Gastroesophageal sphincter (tissue), 4 donors: ENCODE measurements at regions not wholly inside any gene's neighbourhood (a gene's known extent, or its start where the extent isn't known, plus 50 kb on each side); places are given as distances from the start of the nearest gene placed in this dataset.

Experiments
- ATAC-seq: fragments of 150-250 bp; one replicate; pipeline ENCODE4 v1.9.1; 2016; ENCODE audit warnings: mild to moderate bottlenecking, moderate library complexity
- H3K27ac ChIP-seq, 4 donors: fragments of 200-600 bp; sonication (generic) in 3 of 4; 1 replicate in 3 of 4; 2 replicates in 1 of 4; pipeline ENCODE4 v1.5.1; 2016 to 2019
- H3K27me3 ChIP-seq: fragments of 200-600 bp; sonication (generic); one replicate; pipeline ENCODE4 v1.5.1; 2019
- H3K36me3 ChIP-seq, 2 donors: fragments of 200-600 bp; sonication (generic); one replicate each; pipeline ENCODE4 v1.5.1; 2019; ENCODE audit warnings: control low read depth in 1 of 2
- H3K4me1 ChIP-seq, 3 donors: fragments of 200-600 bp; sonication (generic); 1 replicate in 2 of 3; 2 replicates in 1 of 3; pipeline ENCODE4 v1.5.1; 2016 to 2019; ENCODE audit warnings: control low read depth in 2 of 3
- H3K4me3 ChIP-seq, 2 donors: fragments of 200-600 bp; sonication (generic); one replicate each; pipeline ENCODE4 v1.5.1; 2019; ENCODE audit warnings: mild to moderate bottlenecking in 1 of 2, moderate library complexity in 1 of 2
- H3K9me3 ChIP-seq, 3 donors: fragments of 200-600 bp; sonication (generic); one replicate each; pipeline ENCODE4 v1.5.1; 2017 to 2019; ENCODE audit warnings: control low read depth in 2 of 3
- CTCF ChIP-seq, 4 experiments: fragments of 200-600 bp in 2 of 4; fragments of 450-650 bp in 2 of 4; sonication (generic) in 1 of 4; IDR thresholded peaks; one replicate each; pipeline ENCODE4 v1.5.1; 2017 to 2019; ENCODE audit warnings: antibody characterized with exemption in 4 of 4, mild to moderate bottlenecking in 2 of 4, moderate library complexity in 2 of 4
- EP300 ChIP-seq: sonication (generic); formaldehyde crosslinking; IDR thresholded peaks from one replicate; pipeline ENCODE4 v1.6.1; 2017; ENCODE audit warnings: antibody characterized with exemption, mild to moderate bottlenecking
- POLR2A ChIP-seq, 2 donors: fragments of 450-650 bp; IDR thresholded peaks; one replicate each; pipeline ENCODE4 v1.6.1; 2017; ENCODE audit warnings: antibody characterized with exemption in 2 of 2, mild to moderate bottlenecking in 2 of 2, moderate library complexity in 1 of 2
- POLR2AphosphoS5 ChIP-seq: sonication (generic); formaldehyde crosslinking; IDR thresholded peaks from one replicate; pipeline ENCODE4 v1.6.1; 2017; ENCODE audit warnings: antibody characterized with exemption
- WGBS, 2 donors: methylation state at CpG; one replicate each; pipeline ENCODE4 v1.1.5; 2018; ENCODE audit warnings: low coverage in 1 of 2; 5-methylcytosine and 5-hydroxymethylcytosine counted together

DNA sequence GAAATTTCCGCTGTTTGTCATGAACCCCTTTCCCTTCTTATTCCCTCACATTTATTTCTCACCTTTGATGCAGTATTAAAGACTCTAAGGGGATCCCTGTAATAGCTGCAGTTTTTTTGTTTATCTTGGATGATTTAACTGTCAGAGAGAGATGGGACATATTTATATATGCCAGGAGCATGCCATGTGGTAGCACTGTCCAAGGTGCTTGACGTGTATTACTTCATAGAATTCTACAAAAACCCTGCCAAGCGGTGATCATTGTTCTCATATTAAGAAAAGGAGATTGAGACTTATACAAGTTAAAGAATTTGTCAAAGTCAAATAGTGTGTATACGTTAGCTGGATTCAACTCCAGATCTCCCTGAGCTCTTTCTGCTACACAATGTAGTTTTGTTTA, 78.2 kb downstream of the SPRY1 start:
- Histone ChIP-seq H3K27me3 (no peaks in the 10 kb centered on the region), H3K4me1 (no peaks in the 10 kb centered on the region), H3K9me3 (no peaks in the 10 kb centered on the region), H3K4me3 (no peak overlapping the region), H3K36me3 (no peaks in the 10 kb centered on the region), H3K27ac (no peak overlapping the region)
- 78 to 88% methylated on average over 4 of the region's 4 CpGs for WGBS, 2 donors
- TF ChIP-seq CTCF (IDR thresholded peaks at IDR 0.05) (no peak), EP300 (no peak), POLR2AphosphoS5 (no peak), POLR2A (IDR thresholded peaks at IDR 0.05) (no peak)
- ATAC-seq = no peak

DNA sequence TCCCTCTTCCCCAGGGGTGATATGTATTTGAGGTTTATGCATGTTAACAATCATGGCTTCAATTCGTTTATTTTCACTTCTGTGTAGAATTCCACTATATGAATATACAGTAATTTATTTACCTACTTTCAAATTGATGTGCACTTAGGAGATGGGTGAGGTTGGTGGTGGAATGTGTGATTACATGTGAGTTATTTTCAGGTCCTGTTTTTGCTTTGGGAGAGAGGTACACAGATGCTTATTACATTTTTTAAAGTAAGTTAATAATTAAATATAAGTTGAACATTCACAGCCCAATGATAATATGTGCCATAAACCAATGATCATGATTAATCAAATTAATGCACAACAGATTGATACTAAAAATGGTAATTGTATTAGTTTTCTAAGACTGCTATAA, 79.5 kb downstream of the SPRY1 start:
- Histone ChIP-seq H3K27ac (no peak overlapping the region), H3K9me3 (no peaks in the 10 kb centered on the region), H3K36me3 (no peaks in the 10 kb centered on the region), H3K4me3 (no peak overlapping the region), H3K4me1 (no peaks in the 10 kb centered on the region), H3K27me3 (no peaks in the 10 kb centered on the region)
- ATAC-seq = no peak
- TF ChIP-seq EP300 (no peak), POLR2A (IDR thresholded peaks at IDR 0.05) (no peak), POLR2AphosphoS5 (no peak), CTCF (IDR thresholded peaks at IDR 0.05) (no peak)
- WGBS, 2 donors = 0 to 28% methylated on average over 1 of the region's 1 CpG

DNA sequence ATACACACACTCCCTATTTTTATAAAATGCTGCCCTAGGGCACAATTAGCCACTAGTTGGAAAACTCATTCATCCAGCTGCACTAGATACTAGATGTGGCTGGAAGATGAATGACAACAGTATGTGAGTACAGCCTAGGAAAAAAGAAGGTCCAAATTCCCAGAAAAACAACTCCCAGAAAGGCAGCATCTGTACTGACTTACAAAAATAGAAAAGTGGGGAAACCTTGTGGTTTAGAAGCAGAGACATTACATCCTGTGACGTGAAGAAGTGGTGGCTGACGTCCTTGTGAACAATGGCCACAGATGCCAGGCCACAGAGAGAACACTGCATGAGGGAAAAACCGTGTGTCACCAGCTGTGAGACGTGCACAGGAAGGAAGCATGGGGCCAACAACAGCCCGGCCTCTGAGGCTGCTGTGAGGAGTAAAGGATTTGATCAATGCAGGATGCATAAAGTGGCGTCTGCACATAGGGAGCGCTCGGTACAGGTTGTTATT, 81.2 kb downstream of the SPRY1 start:
- no peak for ATAC-seq
- no peaks in the 10 kb centered on the region for H3K4me1 ChIP-seq
- no peak overlapping the region for H3K27ac ChIP-seq
- H3K9me3 ChIP-seq = no peaks in the 10 kb centered on the region
- H3K4me3 ChIP-seq = no peak overlapping the region
- H3K27me3 ChIP-seq = no peaks in the 10 kb centered on the region
- H3K36me3 ChIP-seq = no peaks in the 10 kb centered on the region
- TF ChIP-seq EP300 = no peak
- TF ChIP-seq POLR2AphosphoS5 = no peak
- TF ChIP-seq CTCF (IDR thresholded peaks at IDR 0.05) = no peak
- TF ChIP-seq POLR2A (IDR thresholded peaks at IDR 0.05) = no peak
- WGBS, 2 donors = 70 to 72% methylated on average over 8 of the region's 8 CpGs

GRCh38 chr4:123478859-123479345, 82.3 kb downstream of the SPRY1 start:
- 85 to 90% methylated on average over 1 to 6 of the region's 6 CpGs for WGBS, 2 donors
- no peaks in the 10 kb centered on the region for H3K27me3 ChIP-seq
- H3K36me3 ChIP-seq = no peaks in the 10 kb centered on the region
- H3K27ac ChIP-seq = no peak overlapping the region
- H3K9me3 ChIP-seq = no peaks in the 10 kb centered on the region
- no peak for ATAC-seq
- TF ChIP-seq POLR2AphosphoS5 (no peak), POLR2A (IDR thresholded peaks at IDR 0.05) (no peak), CTCF (IDR thresholded peaks at IDR 0.05) (no peak), EP300 (no peak)
- H3K4me3 ChIP-seq = no peak overlapping the region
- H3K4me1 ChIP-seq = no peaks in the 10 kb centered on the region

GRCh38 chr4:123479944-123480343, 83.3 kb downstream of the SPRY1 start:
- Histone ChIP-seq H3K36me3 (no peaks in the 10 kb centered on the region), H3K9me3 (no peaks in the 10 kb centered on the region), H3K4me3 (no peak overlapping the region), H3K27me3 (no peaks in the 10 kb centered on the region), H3K27ac (no peak overlapping the region), H3K4me1 (no peaks in the 10 kb centered on the region)
- TF ChIP-seq POLR2AphosphoS5 (no peak), CTCF (IDR thresholded peaks at IDR 0.05) (no peak), POLR2A (IDR thresholded peaks at IDR 0.05) (no peak), EP300 (no peak)
- 50 to 60% methylated on average over 1 to 2 of the region's 2 CpGs for WGBS, 2 donors
- no peak for ATAC-seq
